ENCODE measurements at regions not wholly inside any gene's neighbourhood (a gene's known extent, or its start where the extent isn't known, plus 50 kb on each side); places are given as distances from the start of the nearest gene placed in this dataset.

- no peak for DNase-seq (ENCODE audit: low spot score)
Observed at GRCh38 chr12:34291426-34291901, 269.2 kb downstream of the ALG10 start.

- DNase-seq (ENCODE audit: low spot score) = no peak
Observed at GRCh38 chr12:34292736-34293625, 270.7 kb downstream of the ALG10 start.

DNA sequence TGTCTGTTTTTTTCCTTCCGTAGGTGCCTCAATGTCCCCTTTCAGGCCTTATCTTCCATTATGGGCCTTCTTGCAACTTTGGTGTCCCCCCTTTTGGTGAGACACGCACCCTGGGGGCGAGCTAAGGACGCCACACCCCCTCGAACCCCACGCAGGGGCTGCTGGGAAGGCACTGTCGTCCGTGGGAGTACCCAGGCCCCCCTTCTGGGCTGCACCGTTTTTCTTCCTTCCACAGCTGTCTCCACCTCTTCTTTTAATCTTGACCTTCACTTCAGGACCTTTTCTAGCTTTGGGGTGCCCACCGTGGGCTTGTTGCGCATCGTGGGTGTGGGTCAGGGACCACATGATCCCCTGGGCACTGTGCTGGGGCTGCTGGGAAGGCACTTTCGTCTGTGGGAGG is 271.8 kb downstream of the ALG10 start:
- DNase-seq (ENCODE audit: low spot score) = no peak

DNA sequence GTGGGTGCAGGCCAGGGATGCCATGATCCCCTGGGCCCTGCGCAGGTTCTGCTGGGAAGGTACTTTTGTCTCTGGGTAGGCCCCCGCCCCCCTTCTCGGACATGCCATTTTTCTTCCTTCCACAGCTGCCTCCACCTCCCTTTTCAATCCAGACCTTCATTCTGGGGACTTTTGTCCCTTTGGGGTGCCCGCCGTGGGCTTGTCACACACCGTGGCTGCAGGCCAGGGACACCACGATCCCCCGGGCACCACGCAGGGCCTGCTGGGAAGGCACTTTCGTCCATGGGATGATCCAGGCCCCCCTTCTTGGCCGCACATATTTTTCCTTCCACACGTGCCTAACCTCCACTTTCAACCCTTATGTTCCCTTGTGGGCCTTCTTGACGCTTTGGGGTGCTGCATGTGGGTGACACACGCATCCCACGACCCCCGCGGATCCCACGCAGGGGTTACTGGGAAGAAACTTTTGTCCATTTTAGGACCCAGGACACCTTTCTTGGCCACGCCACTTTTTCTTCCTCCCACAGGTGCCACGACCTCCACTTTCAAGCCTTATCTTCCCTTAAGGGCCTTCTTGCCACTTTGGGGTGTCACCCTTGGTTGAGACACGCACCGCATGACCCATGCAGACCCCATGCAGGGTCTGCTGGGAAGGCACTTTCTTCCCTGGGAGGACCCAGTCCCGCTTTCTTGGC is 272.5 kb downstream of the ALG10 start:
- no peak for DNase-seq (ENCODE audit: low spot score)

DNA sequence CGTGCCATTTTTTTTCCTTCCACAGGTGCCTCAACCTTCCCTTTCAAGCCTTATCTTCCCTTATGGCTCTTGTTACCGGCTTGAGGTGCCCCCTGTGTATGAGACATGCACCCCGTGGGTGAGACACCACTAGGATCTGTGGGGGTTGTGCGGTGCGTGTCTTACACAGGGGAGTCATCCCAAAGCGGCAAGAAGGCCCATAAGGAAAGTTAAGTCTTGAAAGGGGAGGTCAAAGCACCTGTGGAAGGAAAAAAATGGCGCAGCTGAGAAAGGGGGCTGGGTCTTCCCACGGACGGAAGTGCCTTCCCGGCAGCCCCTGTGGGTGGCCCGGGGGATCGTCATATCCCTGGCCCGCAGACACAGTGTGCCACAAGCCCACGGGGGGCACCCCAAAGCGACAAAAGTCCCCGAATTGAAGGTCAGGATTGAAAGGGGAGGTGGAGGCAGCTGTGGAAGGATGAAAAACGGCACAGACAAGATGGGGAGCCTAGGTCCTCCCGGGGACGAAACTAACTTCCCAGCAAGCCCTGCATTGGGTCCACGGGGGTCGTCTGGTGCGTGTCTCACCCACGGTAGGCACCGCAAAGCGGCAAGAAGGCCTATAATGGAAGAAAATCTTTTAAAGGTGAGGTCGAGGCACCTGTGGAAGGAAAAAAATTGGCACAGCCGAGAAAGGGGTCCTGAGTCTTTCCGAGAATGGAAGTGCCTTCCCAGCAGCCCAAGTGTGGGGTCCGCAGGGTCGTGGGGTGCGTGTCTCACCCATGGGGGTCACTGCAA is 273.3 kb downstream of the ALG10 start:
- DNase-seq (ENCODE audit: low spot score) = no peak

DNA sequence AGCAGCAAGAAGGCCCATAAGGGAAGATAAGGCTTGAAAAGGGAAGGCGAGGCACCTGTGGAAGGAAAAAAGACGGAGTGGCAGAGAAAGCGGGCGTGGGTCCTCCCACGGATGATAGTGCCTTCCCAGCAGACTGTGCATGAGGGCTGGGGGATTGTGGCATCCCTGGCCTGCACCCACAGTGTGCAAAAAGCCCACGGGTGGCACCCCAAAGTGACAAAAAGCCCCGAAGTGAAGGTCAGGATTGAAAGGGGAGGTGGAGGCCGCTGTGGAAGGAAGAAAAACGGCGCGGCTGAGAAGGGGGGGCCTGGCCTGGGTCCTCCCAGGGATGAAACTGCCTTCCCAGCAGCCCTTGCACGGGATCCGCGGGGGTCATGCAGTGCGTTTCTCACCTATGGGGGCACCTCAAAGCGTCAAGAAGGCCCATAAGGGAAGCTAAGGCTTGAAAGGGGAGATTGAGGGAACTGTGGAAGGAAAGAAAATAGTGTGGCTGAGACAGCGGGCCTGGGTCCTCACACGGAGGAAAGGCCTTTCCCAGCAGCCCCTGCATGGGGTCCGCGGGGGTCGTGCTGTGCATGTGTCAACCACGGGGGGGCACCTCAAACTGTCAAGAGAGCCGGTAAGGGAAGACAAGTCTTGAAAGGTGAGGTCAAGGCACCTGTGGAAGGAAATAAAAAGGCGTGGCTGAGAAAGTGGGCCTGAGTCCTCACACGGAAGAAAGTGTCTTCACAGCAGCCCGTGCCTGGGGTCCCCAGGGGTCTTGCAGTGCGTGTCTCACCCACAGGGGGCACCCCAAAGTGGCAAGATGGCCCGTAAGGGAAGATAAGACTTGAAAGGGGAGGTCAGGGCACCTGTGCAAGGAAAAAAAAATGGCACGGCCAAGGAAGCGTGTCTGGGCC is 274.1 kb downstream of the ALG10 start:
- DNase-seq (ENCODE audit: low spot score) = no peak

DNA sequence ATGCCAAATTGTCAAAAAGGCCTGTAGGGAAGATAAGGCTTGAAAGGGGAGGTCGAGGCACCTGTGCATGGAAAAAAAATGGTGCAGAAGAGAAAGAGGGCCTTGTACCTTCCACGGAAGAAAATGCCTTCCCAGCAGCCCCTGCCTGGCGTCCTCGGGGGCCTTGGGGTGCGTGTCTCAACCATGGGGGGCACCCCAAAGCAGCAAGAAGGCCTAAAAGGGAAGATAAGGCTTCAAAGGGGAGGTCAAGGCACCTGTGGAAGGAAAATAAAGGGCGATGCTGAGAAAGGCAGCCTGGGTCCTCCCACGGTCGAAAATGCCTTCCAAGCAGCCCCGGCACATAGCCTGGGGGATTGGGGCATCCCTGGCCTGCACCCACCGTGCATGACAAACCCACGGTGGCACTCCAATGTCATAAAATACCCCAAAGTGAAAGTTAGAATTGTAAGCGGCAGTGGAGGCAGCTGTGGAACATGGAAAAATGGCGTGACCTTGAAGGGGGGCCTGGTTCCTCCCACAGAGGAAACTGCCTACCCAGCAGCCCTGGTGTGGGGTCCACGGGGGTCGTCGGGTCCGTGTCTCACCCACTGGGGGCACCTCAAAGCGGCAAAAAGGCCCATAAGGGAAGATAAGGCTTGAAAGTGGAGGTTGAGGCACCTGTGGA is 275.0 kb downstream of the ALG10 start:
- no peak for DNase-seq (ENCODE audit: low spot score)

- DNase-seq (ENCODE audit: low spot score) = no peak
Observed at GRCh38 chr12:34297790-34298164, 275.5 kb downstream of the ALG10 start.

DNA sequence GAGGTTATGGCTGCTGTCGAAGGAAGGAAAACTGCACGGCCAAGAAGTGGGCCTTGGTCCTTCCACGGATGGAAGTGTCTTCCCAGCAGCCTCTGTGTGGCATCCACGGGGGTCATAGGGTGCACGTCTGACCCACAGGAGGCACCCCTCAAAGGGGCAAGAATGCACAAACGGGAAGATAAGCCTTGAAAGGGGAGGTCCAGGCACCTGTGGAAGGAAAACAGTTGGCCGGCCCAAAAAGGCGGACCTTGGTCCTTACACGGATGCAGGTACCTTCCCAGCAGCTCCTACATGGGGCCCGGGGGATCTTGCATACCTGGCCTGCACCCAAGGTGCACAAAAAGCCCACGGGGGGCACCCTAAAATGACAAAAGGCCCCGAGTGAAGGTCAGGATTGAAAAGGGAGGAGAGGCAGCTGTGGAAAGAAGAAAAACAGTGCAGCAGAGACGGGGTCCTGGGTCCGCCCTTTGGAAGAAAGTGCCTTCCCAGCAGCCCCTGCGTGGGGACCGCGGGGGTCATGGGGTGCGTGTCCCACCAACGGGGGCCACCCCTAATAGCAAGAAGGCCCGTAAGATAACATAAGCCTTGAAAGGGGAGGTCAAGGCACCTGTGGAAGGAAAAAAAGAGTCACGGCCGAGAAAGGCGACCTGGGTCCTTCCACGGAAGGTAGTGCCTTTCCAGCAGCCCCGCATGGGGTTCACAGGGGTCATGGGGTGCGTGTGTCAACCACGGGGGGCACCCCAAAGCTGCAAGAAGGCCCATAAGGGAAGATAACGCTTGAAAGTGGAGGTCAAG is 276.1 kb downstream of the ALG10 start:
- DNase-seq (ENCODE audit: low spot score) = no peak

DNA sequence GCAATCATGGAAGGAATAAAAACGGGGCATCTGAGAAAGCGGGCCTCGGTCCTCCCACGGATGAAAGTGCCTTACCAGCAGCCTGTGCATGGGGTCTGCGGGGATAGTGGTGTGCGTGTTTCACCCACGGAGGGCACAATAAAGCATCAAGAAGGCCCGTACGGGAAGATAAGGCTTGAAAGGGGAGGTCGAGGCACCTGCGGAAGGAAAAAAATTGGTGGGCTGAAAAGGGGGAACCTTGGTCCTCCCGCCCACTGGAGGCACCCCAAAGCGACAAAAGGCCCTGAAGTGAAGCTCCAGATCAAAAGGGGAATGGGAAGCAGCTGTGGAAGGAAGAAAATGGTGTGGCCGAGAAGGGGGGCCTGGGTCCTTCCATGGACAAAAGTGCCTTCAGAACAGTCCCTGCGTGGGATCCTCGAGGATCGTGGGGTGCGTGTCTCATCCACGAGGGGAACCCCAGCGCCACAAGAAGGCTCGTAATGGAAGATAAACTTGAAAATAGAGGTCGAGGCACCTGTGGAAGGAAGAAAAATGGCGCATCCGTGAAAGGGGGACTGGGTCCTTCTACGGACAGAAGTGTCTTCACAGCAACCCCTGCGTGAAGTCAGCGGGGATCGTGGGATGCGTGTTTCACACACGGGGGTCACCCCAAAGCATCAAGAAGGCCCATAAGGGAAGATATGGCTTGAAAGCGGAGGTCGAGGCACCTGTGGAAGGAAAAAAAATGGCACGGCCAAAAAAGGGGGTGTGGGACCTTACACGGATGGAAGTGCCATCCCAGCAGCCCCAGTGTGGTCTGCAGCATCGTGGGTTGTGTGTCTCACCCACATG is 276.9 kb downstream of the ALG10 start:
- DNase-seq (ENCODE audit: low spot score) = no peak

DNA sequence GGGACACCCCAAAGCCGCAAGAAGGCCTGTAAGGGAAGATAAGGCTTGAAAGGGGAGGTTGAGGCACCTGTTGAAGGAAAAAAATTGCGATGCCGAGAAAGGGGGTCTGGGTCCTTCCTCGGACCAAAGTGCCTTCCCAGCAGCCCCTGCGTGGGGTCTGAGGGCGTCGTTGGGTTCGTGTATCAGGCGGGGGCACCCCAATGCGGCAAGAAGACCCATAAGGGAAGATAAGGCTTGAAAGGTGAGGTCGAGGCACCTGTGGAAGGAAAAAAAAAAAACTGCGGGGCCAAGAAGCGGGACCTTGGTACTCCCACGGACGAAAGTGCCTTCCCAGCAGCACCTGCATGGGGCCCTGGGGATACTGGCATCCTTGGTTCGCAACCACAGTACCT is 277.5 kb downstream of the ALG10 start:
- DNase-seq (ENCODE audit: low spot score) = no peak

- no peak for DNase-seq (ENCODE audit: low spot score)
Observed at GRCh38 chr12:34300376-34301250, 278.3 kb downstream of the ALG10 start.

DNA sequence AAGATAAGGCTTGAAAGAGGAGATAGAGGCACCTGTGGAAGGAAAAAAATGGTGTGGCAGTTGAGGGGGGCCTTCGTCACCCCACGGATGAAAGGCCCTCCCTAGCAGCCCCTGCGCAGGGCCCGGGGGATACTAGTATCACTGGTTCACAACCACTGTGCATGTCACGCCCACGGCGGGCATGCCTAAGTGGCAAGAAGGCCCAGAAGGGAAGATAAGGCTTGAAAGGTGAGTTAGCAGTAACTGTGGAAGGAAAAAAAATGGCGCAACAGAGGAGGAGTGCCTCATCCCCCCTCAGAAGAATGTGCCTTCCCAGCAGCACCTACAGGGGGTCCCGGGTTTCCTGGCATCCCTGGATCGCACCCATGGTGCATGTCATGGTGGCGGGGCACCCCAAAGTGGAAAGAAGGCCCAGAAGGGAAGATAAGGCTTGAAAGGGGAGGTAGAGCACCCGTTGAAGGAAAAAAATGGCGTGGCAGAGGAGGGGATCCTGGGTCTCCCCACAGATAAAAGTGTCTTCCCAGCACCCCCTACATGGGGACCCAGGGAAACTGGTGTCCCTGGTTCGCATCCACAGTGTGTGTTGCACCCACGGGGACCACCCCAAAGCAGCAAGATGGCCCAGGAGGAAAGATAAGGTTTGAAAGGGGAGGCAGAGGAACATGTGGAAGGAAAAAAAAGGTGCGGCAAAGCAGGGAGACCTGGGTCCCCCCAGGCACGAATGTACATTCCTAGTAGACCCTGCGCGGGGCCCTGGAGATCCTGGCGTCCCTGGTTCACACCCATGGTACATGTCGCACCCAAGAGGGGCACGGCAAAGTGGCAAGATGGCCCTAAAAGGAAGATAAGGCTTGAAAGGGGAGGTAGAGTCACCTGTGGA is 279.2 kb downstream of the ALG10 start:
- no peak for DNase-seq (ENCODE audit: low spot score)

GRCh38 chr12:34302131-34302885 is 280.0 kb downstream of the ALG10 start:
- no peak for DNase-seq (ENCODE audit: low spot score)

DNA sequence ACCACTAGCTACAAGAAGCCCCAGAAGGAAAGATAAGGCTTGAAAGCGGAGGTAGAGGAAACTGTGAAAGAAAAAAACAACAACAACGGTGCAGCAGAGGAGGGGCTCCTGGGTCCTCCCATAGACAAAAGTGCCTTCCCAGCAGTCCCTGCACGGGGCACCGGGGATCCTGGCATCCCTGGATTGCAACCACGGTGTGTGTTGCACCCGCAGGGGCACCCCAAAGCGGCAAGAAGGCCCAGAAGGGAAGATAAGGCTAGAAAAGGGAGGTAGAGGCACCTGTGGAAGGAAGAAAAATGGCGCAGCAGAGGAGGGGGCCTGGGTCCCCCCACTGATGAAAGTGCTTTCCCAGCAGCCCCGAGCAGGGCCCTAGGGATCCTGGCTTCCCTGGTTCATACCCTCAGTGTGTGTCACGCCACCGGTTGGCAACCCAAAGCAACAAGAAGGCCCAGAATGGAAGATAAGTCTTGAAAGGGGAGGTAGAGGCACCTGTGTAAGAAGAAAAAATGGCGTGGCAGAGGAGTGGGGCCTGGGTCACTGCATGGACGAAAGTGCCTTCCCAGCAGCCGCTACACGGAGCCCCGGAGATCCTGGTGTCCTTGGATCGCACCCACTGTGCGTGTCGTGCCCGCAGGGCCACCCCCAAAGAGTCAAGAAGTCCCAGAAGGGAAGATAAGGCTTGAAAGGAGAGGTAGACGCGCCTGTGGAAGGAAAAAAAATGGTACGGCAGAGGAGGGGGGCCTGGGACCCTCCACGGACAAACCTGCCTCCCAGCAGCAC is 281.0 kb downstream of the ALG10 start:
- no peak for DNase-seq (ENCODE audit: low spot score)

DNA sequence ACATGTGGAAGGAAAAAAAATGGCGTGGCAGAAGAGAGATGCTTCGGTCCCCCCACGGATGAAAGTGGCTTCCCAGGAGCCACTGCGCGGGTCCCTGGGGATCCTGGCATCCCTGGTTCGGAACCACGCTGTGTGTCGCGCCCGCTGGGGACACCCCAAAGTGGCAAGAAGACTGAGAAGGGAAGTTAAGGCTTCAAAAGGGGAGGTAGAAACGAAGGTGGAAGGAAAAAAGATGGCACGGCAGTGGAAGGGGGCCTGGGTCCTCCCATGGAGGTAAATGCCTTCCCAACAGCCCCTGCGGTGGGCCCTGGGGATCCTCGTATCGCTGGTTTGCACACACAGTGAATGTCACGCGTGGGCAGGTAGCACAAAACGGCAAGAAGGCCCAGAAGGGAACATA is 281.7 kb downstream of the ALG10 start:
- DNase-seq (ENCODE audit: low spot score) = no peak

Data from RKO (cell line).